B cell (primary cell): ENCODE measurements at regions not wholly inside any gene's neighbourhood (a gene's known extent, or its start where the extent isn't known, plus 50 kb on each side); places are given as distances from the start of the nearest gene placed in this dataset.

ENCODE experiments used
- ATAC-seq: fragments of 200-7000 bp; cut with Tn5 transposase; one replicate; pipeline ENCODE4 v1.10.0; 2021; ENCODE audit warnings: low read depth, mild to moderate bottlenecking, moderate number of reproducible peaks, moderate library complexity
- CTCF ChIA-PET: fragments of 350-600 bp; sonication (Branson Sonifier 250); formaldehyde crosslinking; loops from one replicate; lab custom pipeline; 2021; ENCODE audit warnings: antibody characterized with exemption, inconsistent platforms; lab: Charles Lee
- POLR2A ChIA-PET: fragments of 350-600 bp; sonication (Branson Sonifier 250); formaldehyde crosslinking; loops from one replicate; lab custom pipeline; 2021; ENCODE audit warnings: antibody characterized with exemption; lab: Charles Lee
- DNase-seq: peaks from one replicate; pipeline ENCODE4 v3.0.0; 2013
- H2AFZ ChIP-seq: 2 replicates; pipeline ENCODE4 v1.6.1; 2012; ENCODE audit warnings: mild to moderate bottlenecking, low read depth, low read length; ENCODE audit not compliant: insufficient read depth, poor library complexity, severe bottlenecking
- H3K27ac ChIP-seq, 2 donors: 1 replicate in 1 of 2; 2 replicates in 1 of 2; pipeline ENCODE4 v1.5.1; 2012 to 2013; ENCODE audit warnings: low read length in 2 of 2, mild to moderate bottlenecking in 2 of 2, moderate library complexity in 1 of 2
- H3K27me3 ChIP-seq, 4 experiments: fragments of 200-600 bp in 1 of 4; sonication (generic) in 1 of 4; replicated peaks in 1 of 4; 1 replicate in 2 of 4; 2 replicates in 2 of 4; pipeline versions ENCODE4 v1.6.1 to v1.7.0; 2013 to 2016; ENCODE audit warnings: low read length in 3 of 4, mild to moderate bottlenecking in 2 of 4, mixed read lengths in 1 of 4, moderate library complexity in 1 of 4; ENCODE audit not compliant: insufficient read depth in 4 of 4, control insufficient read depth in 3 of 4; ENCODE audit errors: control extremely low read depth in 1 of 4
- H3K36me3 ChIP-seq, 2 experiments: replicated peaks in 1 of 2; 1 replicate in 1 of 2; 2 replicates in 1 of 2; pipeline versions ENCODE4 v1.6.1 to v1.7.1; 2013; ENCODE audit warnings: low read length in 1 of 2; ENCODE audit not compliant: insufficient read depth in 2 of 2, control insufficient read depth in 1 of 2; ENCODE audit errors: control extremely low read depth in 1 of 2, extremely low read depth in 1 of 2
- H3K4me1 ChIP-seq, 2 donors: fragments of 200-600 bp in 1 of 2; sonication (generic) in 1 of 2; 1 replicate in 1 of 2; 2 replicates in 1 of 2; pipeline versions ENCODE4 v1.5.1 to v1.6.1; 2013 to 2017; ENCODE audit warnings: low read length in 2 of 2; ENCODE audit not compliant: control insufficient read depth in 2 of 2, insufficient read depth in 2 of 2
- H3K4me2 ChIP-seq: replicated peaks from 2 replicates; pipeline ENCODE3; 2012; ENCODE audit warnings: mild to moderate bottlenecking, low read depth, low read length; ENCODE audit not compliant: poor library complexity, severe bottlenecking
- H3K4me3 ChIP-seq, 5 experiments: fragments of 200-600 bp in 1 of 5; sonication (generic) in 1 of 5; 1 replicate in 3 of 5; 2 replicates in 2 of 5; pipeline versions ENCODE4 v1.5.1 to v1.7.0; 2011 to 2016; ENCODE audit warnings: low read length in 4 of 5, mild to moderate bottlenecking in 4 of 5, low read depth in 2 of 5, control low read depth in 1 of 5, moderate library complexity in 1 of 5; ENCODE audit not compliant: insufficient read depth in 1 of 5; ENCODE audit errors: control extremely low read depth in 1 of 5, extremely low read depth in 1 of 5
- H3K79me2 ChIP-seq: fragments of 200-600 bp; sonication (generic); one replicate; pipeline ENCODE4 v1.6.0; 2016; ENCODE audit warnings: low read length; ENCODE audit not compliant: control insufficient read depth, insufficient read depth
- H3K9ac ChIP-seq: fragments of 200-600 bp; sonication (generic); 2 replicates; pipeline ENCODE4 v1.6.1; 2017; ENCODE audit warnings: mild to moderate bottlenecking, low read length, moderate library complexity
- H3K9me3 ChIP-seq, 3 donors: one replicate each; pipeline versions ENCODE4 v1.6.1 to v1.7.1; 2013; ENCODE audit warnings: low read length in 2 of 3; ENCODE audit not compliant: control insufficient read depth in 2 of 3, insufficient read depth in 1 of 3; ENCODE audit errors: control extremely low read depth in 1 of 3
- H4K20me1 ChIP-seq: 2 replicates; pipeline ENCODE4 v1.6.0; 2012; ENCODE audit warnings: mild to moderate bottlenecking, low read length; ENCODE audit not compliant: insufficient read depth, control insufficient read depth, poor library complexity, severe bottlenecking
- H3K27ac Mint-ChIP-seq: one replicate; pipeline ENCODE4 v1.8.0; 2021; ENCODE audit warnings: mixed read lengths
- H3K27me3 Mint-ChIP-seq: one replicate; pipeline ENCODE4 v1.8.0; 2021; ENCODE audit warnings: mixed read lengths
- H3K4me1 Mint-ChIP-seq: one replicate; pipeline ENCODE4 v1.8.0; 2021; ENCODE audit warnings: mixed read lengths
- H3K4me3 Mint-ChIP-seq: one replicate; pipeline ENCODE4 v1.8.0; 2021; ENCODE audit warnings: mixed read lengths
- H3K9me3 Mint-ChIP-seq: one replicate; pipeline ENCODE4 v1.8.0; 2022; ENCODE audit warnings: mixed read lengths; ENCODE audit not compliant: insufficient read depth
- CTCF ChIP-seq: fragments of 200-600 bp; IDR thresholded peaks from one replicate; pipeline ENCODE4 v1.8.0; 2022; ENCODE audit warnings: antibody characterized with exemption, mild to moderate bottlenecking
- EZH2 ChIP-seq: IDR thresholded peaks from 2 replicates; pipeline ENCODE4 v1.6.1; 2012; ENCODE audit warnings: borderline replicate concordance, low read depth, mild to moderate bottlenecking, moderate library complexity, low read length; ENCODE audit not compliant: insufficient read depth, poor library complexity, severe bottlenecking
- WGBS: methylation state at CpG from one replicate; pipeline ENCODE4 v1.1.5; 2013; ENCODE audit warnings: missing lambda C conversion rate; ENCODE audit not compliant: insufficient coverage; 5-methylcytosine and 5-hydroxymethylcytosine counted together
- intact Hi-C: fragments of 100-400 bp; cut with micrococcal nuclease; formaldehyde crosslinking; loops from one replicate; pipeline ENCODE4 v1.10.0; 2022

GRCh38 chr11:25755918-25756584 is 575.9 kb upstream of the ANO3 start:
- ChIA-PET CTCF (interaction anchor here (1.2 kb wide), 1 partner anchor 11 kb away, joined by 3 read pairs; no protein-coding TSS in a partner anchor), POLR2A (no interaction called here)
- Mint-ChIP-seq H3K27me3 (no peaks in the 10 kb centered on the region), H3K27ac (no peak overlapping the region), H3K4me1 (no peaks in the 10 kb centered on the region), H3K9me3 (peaks cover 2% of the 10 kb centered on the region), H3K4me3 (no peak overlapping the region)
- Histone ChIP-seq H2AFZ (no peak overlapping the region), H3K9me3 (peaks cover 0 to 17% (median 0%) of the 10 kb centered on the region in 3 donors), H3K79me2 (no peaks in the 10 kb centered on the region), H3K4me2 (no peak overlapping the region), H4K20me1 (no peaks in the 10 kb centered on the region), H3K27ac (no peak overlapping the region), H3K4me3 (no peak overlapping the region), H3K27me3 (no peaks in the 10 kb centered on the region), H3K36me3 (no peaks in the 10 kb centered on the region), H3K4me1 (no peaks in the 10 kb centered on the region), H3K9ac (no peak overlapping the region)
- ATAC-seq (no peak), DNase-seq (no peak)
- 84% methylated on average over 18 of the region's 23 CpGs for WGBS
- intact Hi-C loops: no loop called here
- TF ChIP-seq CTCF (no peak), EZH2 (no peak)

- no peak for DNase-seq
- Histone ChIP-seq H2AFZ (no peak overlapping the region), H3K79me2 (no peaks in the 10 kb centered on the region), H3K4me1 (no peaks in the 10 kb centered on the region), H3K4me3 (no peak overlapping the region), H4K20me1 (no peaks in the 10 kb centered on the region), H3K9ac (no peak overlapping the region), H3K27ac (no peak overlapping the region), H3K4me2 (no peak overlapping the region), H3K36me3 (no peaks in the 10 kb centered on the region), H3K27me3 (no peaks in the 10 kb centered on the region), H3K9me3 (peaks cover 0 to 17% (median 0%) of the 10 kb centered on the region in 3 donors)
- Mint-ChIP-seq H3K4me1 (no peaks in the 10 kb centered on the region), H3K27ac (no peak overlapping the region), H3K4me3 (no peak overlapping the region), H3K27me3 (no peaks in the 10 kb centered on the region), H3K9me3 (peaks cover 4% of the 10 kb centered on the region)
- ChIA-PET CTCF (no interaction called here), POLR2A (no interaction called here)
- intact Hi-C loops: no loop called here
- no peak for ATAC-seq
- TF ChIP-seq EZH2: no peak
- no peak for TF ChIP-seq CTCF
- 87% methylated on average over 5 of the region's 6 CpGs for WGBS
Measured at GRCh38 chr11:25758145-25758661, 573.7 kb upstream of the ANO3 start.
